HEK293T (cell line): ENCODE measurements at regions not wholly inside any gene's neighbourhood (a gene's known extent, or its start where the extent isn't known, plus 50 kb on each side); places are given as distances from the start of the nearest gene placed in this dataset.

Experiments used
- CTCF ChIA-PET: fragments of 350-600 bp; formaldehyde crosslinking; extraction: SDS; loops from one replicate; lab custom pipeline; 2021; ENCODE audit warnings: antibody characterized with exemption, inconsistent platforms; lab: Yijun Ruan, JAX
- POLR2A ChIA-PET: fragments of 350-600 bp; formaldehyde crosslinking; extraction: SDS; loops from one replicate; lab custom pipeline; 2020; ENCODE audit warnings: antibody characterized with exemption, inconsistent platforms; lab: Yijun Ruan, JAX
- DNase-seq: peaks from one replicate; pipeline ENCODE4 v3.0.0; 2012; ENCODE audit warnings: mixed read lengths; ENCODE audit errors: extremely low spot score
- ARNT ChIP-seq: fragments of 450-650 bp; IDR thresholded peaks from 2 replicates; pipeline ENCODE4 v1.6.1; 2017; ENCODE audit warnings: mild to moderate bottlenecking
- BHLHE40 ChIP-seq: fragments of 450-650 bp; IDR thresholded peaks from 2 replicates; pipeline ENCODE4 v1.6.1; 2016; ENCODE audit warnings: mild to moderate bottlenecking, moderate library complexity, borderline replicate concordance
- CTBP1 ChIP-seq: fragments of 450-650 bp; IDR thresholded peaks from 2 replicates; pipeline ENCODE4 v1.6.1; 2016; ENCODE audit warnings: borderline replicate concordance
- ELF4 ChIP-seq: fragments of 450-650 bp; IDR thresholded peaks from 2 replicates; pipeline ENCODE4 v1.6.1; 2017; ENCODE audit warnings: antibody characterized with exemption
- FOXA1 ChIP-seq: fragments of 450-650 bp; IDR thresholded peaks from 2 replicates; pipeline ENCODE4 v1.6.1; 2016; ENCODE audit warnings: mild to moderate bottlenecking
- FOXK2 ChIP-seq: fragments of 450-650 bp; IDR thresholded peaks from 2 replicates; pipeline ENCODE4 v1.6.1; 2016; ENCODE audit warnings: mild to moderate bottlenecking
- FOXM1 ChIP-seq: fragments of 450-650 bp; IDR thresholded peaks from 2 replicates; pipeline ENCODE4 v1.6.1; 2017; ENCODE audit warnings: mild to moderate bottlenecking, borderline replicate concordance
- HDGF ChIP-seq: fragments of 450-650 bp; IDR thresholded peaks from 2 replicates; pipeline ENCODE4 v1.6.1; 2017; ENCODE audit warnings: antibody characterized with exemption, borderline replicate concordance
- L3MBTL2 ChIP-seq: fragments of 450-650 bp; conservative IDR thresholded peaks from 2 replicates; pipeline ENCODE4 v1.6.1; 2016; ENCODE audit warnings: mild to moderate bottlenecking
- LEF1 ChIP-seq: fragments of 450-650 bp; IDR thresholded peaks from 2 replicates; pipeline ENCODE4 v1.6.1; 2017; ENCODE audit warnings: mild to moderate bottlenecking, borderline replicate concordance
- NFRKB ChIP-seq: fragments of 450-650 bp; IDR thresholded peaks from 2 replicates; pipeline ENCODE4 v1.6.1; 2016; ENCODE audit warnings: mild to moderate bottlenecking, moderate library complexity
- PKNOX1 ChIP-seq: fragments of 450-650 bp; IDR thresholded peaks from 2 replicates; pipeline ENCODE4 v1.6.1; 2016
- SP1 ChIP-seq: fragments of 450-650 bp; IDR thresholded peaks from 2 replicates; pipeline ENCODE4 v1.6.1; 2017
- SUZ12 ChIP-seq: fragments of 450-650 bp; IDR thresholded peaks from 2 replicates; pipeline ENCODE4 v1.6.1; 2016; ENCODE audit warnings: mild to moderate bottlenecking
- TARDBP ChIP-seq: fragments of 450-650 bp; IDR thresholded peaks from 2 replicates; pipeline ENCODE4 v1.6.1; 2016
- ZNF384 ChIP-seq: fragments of 450-650 bp; IDR thresholded peaks from 2 replicates; pipeline ENCODE4 v1.6.1; 2016

GRCh38 chr12:66900616-66901015 lies 221.7 kb upstream of the GRIP1 start:
- no peak for DNase-seq
- CTCF ChIA-PET = interaction anchor here (1.8 kb wide), 1 partner anchor 321 kb away, joined by 7 read pairs; no protein-coding TSS in a partner anchor
- no peak for TF ChIP-seq L3MBTL2
- TF ChIP-seq SP1 = no peak
- TF ChIP-seq FOXK2 = no peak
- TF ChIP-seq PKNOX1 = no peak
- TF ChIP-seq TARDBP = no peak
- no peak for TF ChIP-seq FOXM1
- no peak for TF ChIP-seq HDGF
- TF ChIP-seq CTBP1 = no peak
- TF ChIP-seq ZNF384 = no peak
- no peak for TF ChIP-seq ELF4
- no peak for TF ChIP-seq FOXA1
- TF ChIP-seq SUZ12 = no peak
- TF ChIP-seq NFRKB = no peak
- no peak for TF ChIP-seq BHLHE40
- TF ChIP-seq ARNT = no peak
- no peak for TF ChIP-seq LEF1
- POLR2A ChIA-PET = no interaction called here

GRCh38 chr12:66901138-66901932 lies 222.5 kb upstream of the GRIP1 start:
- no peak for DNase-seq

GRCh38 chr12:66902020-66902419 lies 223.1 kb upstream of the GRIP1 start:
- ChIA-PET CTCF (interaction anchor here (1.8 kb wide), 1 partner anchor 320 kb away, joined by 7 read pairs; no protein-coding TSS in a partner anchor), POLR2A (no interaction called here)
- DNase-seq = no peak
- TF ChIP-seq ARNT (no peak), SP1 (no peak), L3MBTL2 (no peak), CTBP1 (no peak), FOXK2 (no peak)

More at GRCh38 chr12:66901138-66901932, 222.5 kb upstream of the GRIP1 start:
- TF ChIP-seq ELF4 = no peak
- TF ChIP-seq SP1 = no peak
- TF ChIP-seq SUZ12 = no peak
- TF ChIP-seq BHLHE40 = no peak
- TF ChIP-seq NFRKB = no peak
- TF ChIP-seq ZNF384 = no peak
- no peak for TF ChIP-seq FOXA1
- ChIA-PET CTCF (interaction anchor here (1.8 kb wide), 1 partner anchor 320 kb away, joined by 7 read pairs; no protein-coding TSS in a partner anchor), POLR2A (no interaction called here)

- CTCF ChIA-PET = interaction anchor here (0.7 kb wide), 1 partner anchor 114 kb away, joined by 4 read pairs; no protein-coding TSS in a partner anchor
- no peak for DNase-seq
- POLR2A ChIA-PET = no interaction called here
- TF ChIP-seq HDGF (no peak), NFRKB (no peak), L3MBTL2 (no peak), BHLHE40 (no peak), SP1 (no peak), CTBP1 (no peak), TARDBP (no peak), ZNF384 (no peak), SUZ12 (no peak), PKNOX1 (no peak), LEF1 (no peak), FOXM1 (no peak), FOXK2 (no peak), FOXA1 (no peak), ARNT (no peak), ELF4 (no peak)
Measured at GRCh38 chr12:66903782-66904396, 225.0 kb upstream of the GRIP1 start.

- CTCF ChIA-PET = no interaction called here
- POLR2A ChIA-PET = no interaction called here
- no peak for DNase-seq
- TF ChIP-seq ARNT (no peak), L3MBTL2 (no peak), ZNF384 (no peak), SP1 (no peak), SUZ12 (no peak), FOXK2 (no peak), TARDBP (no peak)
Measured at GRCh38 chr12:66905201-66905600, 226.3 kb upstream of the GRIP1 start.

- no peak for DNase-seq
- ChIA-PET CTCF (no interaction called here), POLR2A (no interaction called here)
- TF ChIP-seq PKNOX1 = no peak
- no peak for TF ChIP-seq ELF4
- TF ChIP-seq ZNF384 = no peak
- TF ChIP-seq L3MBTL2 = no peak
- no peak for TF ChIP-seq FOXM1
Measured at GRCh38 chr12:66910366-66910974, 231.6 kb upstream of the GRIP1 start.
